Common myeloid progenitor, CD34-positive (primary cell): ENCODE measurements at regions not wholly inside any gene's neighbourhood (a gene's known extent, or its start where the extent isn't known, plus 50 kb on each side); places are given as distances from the start of the nearest gene placed in this dataset.
A peak's percentile ranks its signal among the peaks of the same experiment; 100 is the strongest.

ENCODE experiments used
- CTCF ChIA-PET: fragments of 350-600 bp; sonication (Branson Sonifier 250); formaldehyde crosslinking; loops from one replicate; lab custom pipeline; 2021; ENCODE audit warnings: antibody characterized with exemption; lab: Charles Lee
- POLR2A ChIA-PET: fragments of 350-600 bp; sonication (Branson Sonifier 250); formaldehyde crosslinking; loops from one replicate; lab custom pipeline; 2021; ENCODE audit warnings: antibody characterized with exemption; lab: Charles Lee
- DNase-seq, 3 donors: peaks; one replicate each; pipeline versions ENCODE4 v3.0.0 to v3.0.0-alpha.2; 2013
- H3K27ac ChIP-seq, 2 experiments: 1 replicate in 1 of 2; 2 replicates in 1 of 2; pipeline ENCODE4 v1.7.0; 2013; ENCODE audit warnings: inconsistent platforms in 2 of 2, low read length in 2 of 2, mild to moderate bottlenecking in 2 of 2, low read depth in 1 of 2, moderate library complexity in 1 of 2; ENCODE audit not compliant: severe bottlenecking in 2 of 2, insufficient read depth in 1 of 2, poor library complexity in 1 of 2
- H3K27me3 ChIP-seq, 5 experiments: replicated peaks in 2 of 5; 1 replicate in 3 of 5; 2 replicates in 2 of 5; pipeline versions ENCODE4 v1.6.1 to v1.7.0; 2013; ENCODE audit warnings: low read length in 4 of 5, mild to moderate bottlenecking in 2 of 5, moderate library complexity in 2 of 5, inconsistent platforms in 1 of 5; ENCODE audit not compliant: insufficient read depth in 5 of 5, control insufficient read depth in 4 of 5
- H3K36me3 ChIP-seq, 4 experiments: 1 replicate in 2 of 4; 2 replicates in 2 of 4; pipeline versions ENCODE4 v1.6.1 to v1.7.0; 2013; ENCODE audit warnings: low read length in 3 of 4, control low read depth in 1 of 4, mild to moderate bottlenecking in 1 of 4; ENCODE audit not compliant: control insufficient read depth in 4 of 4, insufficient read depth in 4 of 4
- H3K4me1 ChIP-seq, 4 experiments: 1 replicate in 3 of 4; 2 replicates in 1 of 4; pipeline versions ENCODE4 v1.6.1 to v1.7.1; 2013; ENCODE audit warnings: low read length in 3 of 4, mild to moderate bottlenecking in 3 of 4, control low read depth in 1 of 4, inconsistent platforms in 1 of 4, moderate library complexity in 1 of 4; ENCODE audit not compliant: control insufficient read depth in 4 of 4, insufficient read depth in 4 of 4; ENCODE audit errors: control extremely low read depth in 1 of 4
- H3K4me3 ChIP-seq, 7 experiments: 1 replicate in 4 of 7; 2 replicates in 3 of 7; pipeline versions ENCODE4 v1.5.1 to v1.7.0; 2013; ENCODE audit warnings: mild to moderate bottlenecking in 7 of 7, low read length in 6 of 7, moderate library complexity in 6 of 7, inconsistent platforms in 2 of 7, low read depth in 2 of 7, control low read depth in 1 of 7; ENCODE audit not compliant: insufficient read depth in 4 of 7, control insufficient read depth in 1 of 7; ENCODE audit errors: extremely low read depth in 1 of 7
- H3K9me3 ChIP-seq, 5 experiments: 1 replicate in 4 of 5; 2 replicates in 1 of 5; pipeline versions ENCODE4 v1.6.1 to v1.7.1; 2013; ENCODE audit warnings: low read length in 4 of 5, mild to moderate bottlenecking in 2 of 5, inconsistent platforms in 1 of 5, low read depth in 1 of 5, moderate library complexity in 1 of 5; ENCODE audit not compliant: control insufficient read depth in 4 of 5, insufficient read depth in 2 of 5; ENCODE audit errors: control extremely low read depth in 1 of 5
- WGBS: methylation state at CpG from one replicate; pipeline ENCODE4 v1.1.5; 2013; ENCODE audit not compliant: insufficient coverage; 5-methylcytosine and 5-hydroxymethylcytosine counted together

- no peaks in the 10 kb centered on the region for H3K27me3 ChIP-seq
- no peak overlapping the region for H3K4me3 ChIP-seq
- no peaks in the 10 kb centered on the region for H3K4me1 ChIP-seq
- no peak overlapping the region for H3K27ac ChIP-seq
- peak; percentile 2 to 41 (median 15) for DNase-seq
- ChIA-PET POLR2A (no interaction called here), CTCF (no interaction called here)
- no peaks in the 10 kb centered on the region for H3K9me3 ChIP-seq
- no peaks in the 10 kb centered on the region for H3K36me3 ChIP-seq
These were observed 136.4 kb upstream of the PCDH9 start for GRCh38 chr13:67366533-67366932.

- Histone ChIP-seq H3K4me1 (no peaks in the 10 kb centered on the region), H3K27ac (no peak overlapping the region), H3K9me3 (no peaks in the 10 kb centered on the region), H3K27me3 (no peaks in the 10 kb centered on the region), H3K4me3 (no peak overlapping the region), H3K36me3 (no peaks in the 10 kb centered on the region)
- CTCF ChIA-PET, result interaction anchor here (0.6 kb wide), 1 partner anchor 39 kb away, joined by 3 read pairs; no protein-coding TSS in a partner anchor
- no peak for DNase-seq
- POLR2A ChIA-PET, result no interaction called here
- 100% methylated on average over 4 of the region's 6 CpGs for WGBS
These were observed 125.8 kb upstream of the PCDH9 start for GRCh38 chr13:67355812-67356476.

- Histone ChIP-seq H3K27me3 (no peaks in the 10 kb centered on the region), H3K4me3 (no peak overlapping the region), H3K27ac (no peak overlapping the region), H3K4me1 (no peaks in the 10 kb centered on the region), H3K9me3 (no peaks in the 10 kb centered on the region), H3K36me3 (no peaks in the 10 kb centered on the region)
- 50% methylated on average over 1 of the region's 2 CpGs for WGBS
- ChIA-PET POLR2A (no interaction called here), CTCF (no interaction called here)
- peak in 1 of 3 donors; percentile 1 for DNase-seq
These were observed 123.8 kb upstream of the PCDH9 start for GRCh38 chr13:67353941-67354340.

- no peak overlapping the region for H3K4me3 ChIP-seq
- H3K36me3 ChIP-seq, result no peaks in the 10 kb centered on the region
- ChIA-PET POLR2A (no interaction called here), CTCF (no interaction called here)
- no peaks in the 10 kb centered on the region for H3K9me3 ChIP-seq
- H3K27ac ChIP-seq, result no peak overlapping the region
- no peak for DNase-seq
- H3K4me1 ChIP-seq, result no peaks in the 10 kb centered on the region
- no peaks in the 10 kb centered on the region for H3K27me3 ChIP-seq
- no CpG with 5 or more reads among the region's 1 CpG for WGBS
These were observed 122.9 kb upstream of the PCDH9 start for GRCh38 chr13:67353031-67353430.

- H3K4me3 ChIP-seq, result no peak overlapping the region
- no peaks in the 10 kb centered on the region for H3K36me3 ChIP-seq
- H3K27me3 ChIP-seq, result no peaks in the 10 kb centered on the region
- POLR2A ChIA-PET, result no interaction called here
- no peaks in the 10 kb centered on the region for H3K4me1 ChIP-seq
- H3K9me3 ChIP-seq, result no peaks in the 10 kb centered on the region
- H3K27ac ChIP-seq, result no peak overlapping the region
- CTCF ChIA-PET, result no interaction called here
- WGBS, result no CpG with 5 or more reads among the region's 1 CpG
- DNase-seq, result no peak
These were observed 121.8 kb upstream of the PCDH9 start for GRCh38 chr13:67351909-67352308.

- CTCF ChIA-PET, result no interaction called here
- POLR2A ChIA-PET, result no interaction called here
- Histone ChIP-seq H3K27ac (no peak overlapping the region), H3K27me3 (no peaks in the 10 kb centered on the region), H3K4me1 (no peaks in the 10 kb centered on the region), H3K9me3 (no peaks in the 10 kb centered on the region), H3K36me3 (no peaks in the 10 kb centered on the region), H3K4me3 (no peak overlapping the region)
- no peak for DNase-seq
- WGBS, result no CpG with 5 or more reads among the region's 1 CpG
These were observed 121.0 kb upstream of the PCDH9 start for GRCh38 chr13:67351114-67351513.

GRCh38 chr13:67343777-67344176 is 113.6 kb upstream of the PCDH9 start:
- H3K36me3 ChIP-seq, result no peaks in the 10 kb centered on the region
- H3K4me3 ChIP-seq, result no peak overlapping the region
- H3K9me3 ChIP-seq, result peaks cover 0 to 2% (median 0%) of the 10 kb centered on the region in 5 experiments
- ChIA-PET POLR2A (no interaction called here), CTCF (interaction anchor here (1.0 kb wide), 1 partner anchor 38 kb away, joined by 3 read pairs; no protein-coding TSS in a partner anchor)
- no CpG with 5 or more reads among the region's 1 CpG for WGBS
- no peaks in the 10 kb centered on the region for H3K4me1 ChIP-seq
- no peak for DNase-seq
- H3K27me3 ChIP-seq, result no peaks in the 10 kb centered on the region
- no peak overlapping the region for H3K27ac ChIP-seq
